ENCODE measurements at regions not wholly inside any gene's neighbourhood (a gene's known extent, or its start where the extent isn't known, plus 50 kb on each side); places are given as distances from the start of the nearest gene placed in this dataset.
A peak's percentile ranks its signal among the peaks of the same experiment; 100 is the strongest.

DNA sequence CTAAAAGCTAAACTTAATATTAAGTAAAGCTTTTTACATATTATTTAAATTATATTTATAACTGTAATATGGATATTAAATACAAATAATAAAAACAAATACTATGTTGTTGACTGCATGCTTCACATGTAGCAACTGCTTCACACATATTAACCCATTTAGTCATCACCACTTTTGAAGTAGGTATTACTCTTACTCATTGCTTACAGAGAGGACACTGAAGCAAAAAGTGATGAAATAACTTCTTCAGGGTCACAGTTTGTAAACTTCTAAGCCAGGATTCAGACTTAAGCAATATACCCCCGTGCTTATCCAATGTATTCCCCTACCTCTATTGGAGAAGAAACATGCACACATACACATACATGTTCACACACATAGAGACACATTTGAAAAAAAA lies 166.6 kb downstream of the DKK2 start:
- DNase-seq (ENCODE audit: low read depth) = no peak
- no peak overlapping the region for H3K4me3 ChIP-seq (ENCODE audit: low read length)
- TF ChIP-seq, protein P1, sequence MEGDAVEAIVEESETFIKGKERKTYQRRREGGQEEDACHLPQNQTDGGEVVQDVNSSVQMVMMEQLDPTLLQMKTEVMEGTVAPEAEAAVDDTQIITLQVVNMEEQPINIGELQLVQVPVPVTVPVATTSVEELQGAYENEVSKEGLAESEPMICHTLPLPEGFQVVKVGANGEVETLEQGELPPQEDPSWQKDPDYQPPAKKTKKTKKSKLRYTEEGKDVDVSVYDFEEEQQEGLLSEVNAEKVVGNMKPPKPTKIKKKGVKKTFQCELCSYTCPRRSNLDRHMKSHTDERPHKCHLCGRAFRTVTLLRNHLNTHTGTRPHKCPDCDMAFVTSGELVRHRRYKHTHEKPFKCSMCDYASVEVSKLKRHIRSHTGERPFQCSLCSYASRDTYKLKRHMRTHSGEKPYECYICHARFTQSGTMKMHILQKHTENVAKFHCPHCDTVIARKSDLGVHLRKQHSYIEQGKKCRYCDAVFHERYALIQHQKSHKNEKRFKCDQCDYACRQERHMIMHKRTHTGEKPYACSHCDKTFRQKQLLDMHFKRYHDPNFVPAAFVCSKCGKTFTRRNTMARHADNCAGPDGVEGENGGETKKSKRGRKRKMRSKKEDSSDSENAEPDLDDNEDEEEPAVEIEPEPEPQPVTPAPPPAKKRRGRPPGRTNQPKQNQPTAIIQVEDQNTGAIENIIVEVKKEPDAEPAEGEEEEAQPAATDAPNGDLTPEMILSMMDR (conservative IDR thresholded peaks at IDR 0.05; ENCODE audit: low read depth, low read length) = no peak

DNA sequence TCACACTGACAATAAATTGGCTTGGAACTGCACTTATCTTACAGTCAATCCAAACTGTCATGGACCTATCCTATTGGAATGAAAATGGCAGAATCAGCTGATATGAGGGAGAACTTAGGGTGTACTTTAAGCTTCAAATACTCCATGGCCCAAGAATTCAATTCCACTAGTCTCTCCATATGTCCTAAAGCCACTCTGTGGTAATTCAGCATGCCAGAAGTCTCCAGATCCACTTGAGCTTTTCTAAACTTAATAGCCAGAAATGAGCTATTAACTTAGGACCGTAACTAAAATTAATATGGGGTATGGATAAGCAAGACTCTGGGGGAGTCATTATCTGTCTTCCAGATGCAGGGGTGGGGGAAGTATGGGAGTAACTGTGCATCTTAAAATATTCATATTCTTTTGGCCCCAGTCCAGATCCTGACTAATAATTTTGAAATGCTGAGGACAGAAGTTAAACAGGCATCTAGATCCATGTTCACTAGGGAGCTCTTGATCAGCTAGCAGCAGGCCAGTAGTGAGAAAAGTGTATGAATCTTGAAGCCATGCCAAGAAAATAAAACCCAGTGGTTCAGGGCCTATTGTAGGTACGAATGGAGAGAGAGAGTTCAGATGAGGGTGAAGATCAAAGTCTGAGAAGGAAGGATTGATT lies 167.6 kb downstream of the DKK2 start:
- peak; percentile 29 for DNase-seq (ENCODE audit: low read depth)
- no peak overlapping the region for H3K4me3 ChIP-seq (ENCODE audit: low read length)
- TF ChIP-seq, protein P1 (conservative IDR thresholded peaks at IDR 0.05; ENCODE audit: low read depth, low read length) = no peak

DNA sequence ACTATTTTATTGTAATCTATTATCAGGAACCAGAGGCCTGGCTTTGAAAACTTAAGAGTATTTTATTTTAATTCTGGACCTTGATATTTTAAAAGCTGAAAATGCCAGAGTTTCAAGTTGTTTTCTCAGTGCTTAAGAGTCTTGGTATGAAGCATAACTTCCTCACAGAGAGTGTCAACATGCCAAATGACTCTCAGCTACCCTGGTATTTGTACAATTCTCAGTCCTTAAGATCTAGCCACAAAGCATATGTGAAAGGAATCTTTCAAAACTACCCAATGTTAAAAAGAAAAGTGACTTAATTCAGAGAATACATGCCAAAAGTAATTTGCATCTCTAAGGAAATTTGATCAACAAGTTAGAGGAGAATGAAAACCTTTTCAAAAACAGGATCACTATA lies 171.9 kb downstream of the DKK2 start:
- DNase-seq (ENCODE audit: low read depth) = peak; percentile 12
- TF ChIP-seq, protein P1 (conservative IDR thresholded peaks at IDR 0.05; ENCODE audit: low read depth, low read length) = no peak

DNA sequence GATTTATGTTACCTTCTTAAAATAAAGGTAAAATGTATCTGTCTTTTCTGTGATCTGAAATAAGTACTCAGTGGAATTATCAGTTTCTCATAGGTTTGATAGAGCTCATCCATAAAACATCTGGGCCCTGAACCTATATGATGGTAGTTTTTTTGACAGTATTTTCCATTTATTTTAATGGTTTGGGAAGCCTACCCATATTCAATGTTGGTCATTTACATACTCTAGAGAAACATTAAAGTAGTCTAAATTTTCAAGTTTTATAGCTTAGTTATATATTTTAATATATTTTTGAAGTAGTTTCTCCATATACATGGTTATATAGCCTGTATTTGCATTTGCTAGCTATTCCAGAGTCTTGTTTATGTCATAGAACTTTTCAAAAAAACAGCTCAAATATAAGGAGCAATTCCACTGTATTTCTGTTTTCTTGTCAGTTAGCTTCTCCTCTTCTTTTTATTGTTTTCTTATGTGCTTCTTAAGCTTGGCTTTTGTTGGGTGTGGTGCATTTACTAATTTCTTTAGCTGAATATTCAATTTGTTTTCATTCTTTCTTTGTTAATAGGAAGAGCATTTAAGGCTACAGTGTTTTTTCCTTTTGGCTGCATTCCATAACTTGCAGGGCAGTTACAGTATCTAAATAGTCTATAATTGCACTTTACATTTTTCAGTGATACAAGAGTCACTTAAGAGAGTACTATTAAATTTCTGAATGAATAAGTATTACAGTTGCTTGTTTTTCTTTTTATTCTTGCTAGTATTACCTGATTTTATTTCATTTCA lies 181.4 kb downstream of the DKK2 start:
- no peak overlapping the region for H3K4me3 ChIP-seq (ENCODE audit: low read length)
- TF ChIP-seq, protein P1 (conservative IDR thresholded peaks at IDR 0.05; ENCODE audit: low read depth, low read length) = no peak
- DNase-seq (ENCODE audit: low read depth) = no peak

More for the DNA sequence above, 171.9 kb downstream of the DKK2 start:
- no peak overlapping the region for H3K4me3 ChIP-seq (ENCODE audit: low read length)

DNA sequence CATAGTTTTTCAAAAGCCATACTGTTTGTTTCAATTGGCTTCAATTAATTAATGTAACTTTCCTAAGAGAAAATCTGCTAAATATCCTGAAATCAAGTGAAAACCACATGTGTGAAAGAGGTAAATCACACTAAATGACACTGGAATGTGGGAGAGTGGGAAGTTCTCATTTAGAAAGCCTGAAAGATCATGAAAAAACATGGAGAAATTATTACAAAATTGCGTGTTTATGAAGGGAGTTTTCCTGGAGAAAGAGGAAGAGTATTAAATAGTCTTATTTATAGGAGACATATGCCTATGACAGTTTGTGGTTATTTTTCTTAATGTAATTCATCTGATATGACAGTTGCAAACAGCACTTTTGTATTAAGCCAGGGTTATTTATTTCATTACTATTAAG lies 183.7 kb downstream of the DKK2 start:
- no peak for DNase-seq (ENCODE audit: low read depth)
- H3K4me3 ChIP-seq (ENCODE audit: low read length) = no peak overlapping the region
- TF ChIP-seq, protein P1 (conservative IDR thresholded peaks at IDR 0.05; ENCODE audit: low read depth, low read length) = no peak

DNA sequence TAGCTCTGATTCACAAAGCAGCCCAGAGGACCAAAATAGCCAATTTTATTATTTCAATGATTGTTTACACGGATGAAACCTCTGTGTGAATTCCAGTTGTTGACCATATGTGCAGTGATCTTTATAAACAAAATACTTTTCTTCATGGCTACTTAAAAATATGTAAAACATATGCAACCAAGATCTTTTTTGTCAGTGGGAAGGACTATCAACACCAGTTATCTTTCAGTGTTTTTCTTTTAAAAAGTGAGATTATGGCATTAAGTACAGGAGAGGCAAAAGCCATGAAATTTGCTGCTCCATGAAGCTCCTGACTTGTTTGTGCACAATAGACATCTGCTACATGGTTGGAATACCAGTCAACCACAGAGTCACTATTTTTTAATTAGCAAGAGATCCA lies 184.4 kb downstream of the DKK2 start:
- TF ChIP-seq, protein P1 (conservative IDR thresholded peaks at IDR 0.05; ENCODE audit: low read depth, low read length) = no peak
- no peak for DNase-seq (ENCODE audit: low read depth)
- H3K4me3 ChIP-seq (ENCODE audit: low read length) = no peak overlapping the region

DNA sequence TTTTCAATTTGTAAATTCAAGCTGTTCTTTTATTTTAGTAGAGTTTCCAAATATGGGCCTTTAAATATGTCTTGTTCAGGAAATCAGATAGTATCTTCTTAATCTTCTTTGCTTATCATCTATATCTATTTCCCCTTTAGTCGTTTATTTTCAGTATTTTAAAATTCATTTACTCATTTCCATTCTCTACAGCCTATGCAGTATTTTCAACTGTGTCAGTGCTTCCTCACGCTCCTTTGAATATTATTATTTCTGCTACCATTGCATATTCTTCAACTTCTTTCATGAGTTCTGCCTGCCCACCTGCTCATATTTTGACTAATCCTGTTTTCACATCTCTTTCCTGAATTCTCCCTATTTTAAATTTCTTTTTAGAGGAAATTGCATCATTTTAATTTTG lies 185.4 kb downstream of the DKK2 start:
- DNase-seq (ENCODE audit: low read depth) = no peak
- TF ChIP-seq, protein P1 (conservative IDR thresholded peaks at IDR 0.05; ENCODE audit: low read depth, low read length) = no peak
- H3K4me3 ChIP-seq (ENCODE audit: low read length) = no peak overlapping the region
